K562 (cell line): ENCODE measurements at regions not wholly inside any gene's neighbourhood (a gene's known extent, or its start where the extent isn't known, plus 50 kb on each side); places are given as distances from the start of the nearest gene placed in this dataset.
A peak's percentile ranks its signal among the peaks of the same experiment; 100 is the strongest.

ENCODE experiments used
- ATAC-seq: fragments of 200-7000 bp; cut with Tn5 transposase; 3 replicates; pipeline ENCODE4 v1.9.1; 2020; ENCODE audit warnings: moderate library complexity
- BruUV-seq: library from RNA; stranded (reverse); fragments of 400-500 nt; replicated peaks from 2 replicates; lab custom pipeline; 2021; lab: Mats Ljungman, UMichigan
- CTCF ChIA-PET: fragments of 300-600 bp; formaldehyde crosslinking; extraction: SDS; loops from one replicate; lab custom pipeline; 2021; ENCODE audit warnings: low intra/inter-chr PET ratio; lab: Yijun Ruan, JAX
- POLR2A ChIA-PET: fragments of 300-600, 350-650 bp; sonication (Branson Sonifier 250); formaldehyde crosslinking; extraction: SDS; loops from one replicate; lab custom pipeline; 2021; ENCODE audit warnings: antibody characterized with exemption, inconsistent platforms; lab: Yijun Ruan, JAX
- DNase-seq, 4 experiments: peaks; one replicate each; pipeline versions ENCODE4 v3.0.0 to v3.0.0-alpha.2; 2011 to 2018; ENCODE audit warnings: low spot score in 3 of 4, mixed read lengths in 3 of 4; ENCODE audit errors: extremely low read depth in 1 of 4
- FAIRE-seq: peaks from 2 replicates; lab custom pipeline; 2011; peaks lifted over from hg19 to GRCh38; lab: Jason Lieb, UNC
- H2AFZ ChIP-seq: 2 replicates; pipeline ENCODE4 v1.6.0; 2011; ENCODE audit warnings: low read depth, low read length, control low read depth, inconsistent platforms
- H3K27ac ChIP-seq: fragments of 200-600 bp; 3 replicates; pipeline ENCODE4 v1.8.0; 2011; ENCODE audit warnings: low read depth, mild to moderate bottlenecking, control low read depth, inconsistent platforms, low read length, moderate library complexity, mixed read lengths; ENCODE audit errors: extremely low read depth
- H3K27me3 ChIP-seq, 2 experiments: fragments of 300-600 bp in 1 of 2; 2 replicates in 1 of 2; 3 replicates in 1 of 2; pipeline versions ENCODE4 v1.6.0 to v1.8.0; 2011; ENCODE audit warnings: inconsistent platforms in 2 of 2, low read length in 2 of 2, mild to moderate bottlenecking in 1 of 2, mixed read lengths in 1 of 2, moderate library complexity in 1 of 2; ENCODE audit not compliant: control insufficient read depth in 2 of 2, insufficient read depth in 2 of 2
- H3K36me3 ChIP-seq: fragments of 300-600 bp; 3 replicates; pipeline ENCODE4 v1.8.0; 2011; ENCODE audit warnings: mild to moderate bottlenecking, low read length, inconsistent platforms; ENCODE audit not compliant: control insufficient read depth, insufficient read depth
- H3K4me1 ChIP-seq, 2 experiments: fragments of 200-600 bp in 1 of 2; replicated peaks in 1 of 2; 2 replicates in 1 of 2; 3 replicates in 1 of 2; pipeline versions ENCODE4 v1.5.1 to v1.8.0; 2011; ENCODE audit warnings: inconsistent platforms in 2 of 2, low read length in 2 of 2, mild to moderate bottlenecking in 1 of 2, mixed read lengths in 1 of 2, moderate library complexity in 1 of 2; ENCODE audit not compliant: control insufficient read depth in 2 of 2, insufficient read depth in 2 of 2
- H3K4me2 ChIP-seq: 2 replicates; pipeline ENCODE4 v1.6.1; 2011; ENCODE audit warnings: low read length, control low read depth, inconsistent platforms, mixed read lengths; ENCODE audit not compliant: insufficient read depth
- H3K4me3 ChIP-seq: fragments of 200-600 bp; sonication (generic), shearing (Covaris generic); 2 replicates; pipeline ENCODE4 v1.5.1; 2016; ENCODE audit warnings: control low read depth, inconsistent platforms
- H3K79me2 ChIP-seq: fragments of 200-600 bp; 3 replicates; pipeline ENCODE4 v1.8.0; 2011; ENCODE audit warnings: low read length, inconsistent platforms; ENCODE audit not compliant: control insufficient read depth, insufficient read depth
- H3K9ac ChIP-seq, 2 experiments: 2 replicates each; pipeline versions ENCODE4 v1.6.0 to v1.6.1; 2011; ENCODE audit warnings: low read depth in 2 of 2, low read length in 2 of 2, control low read depth in 1 of 2, inconsistent platforms in 1 of 2, mild to moderate bottlenecking in 1 of 2, mixed read lengths in 1 of 2; ENCODE audit not compliant: insufficient read depth in 1 of 2
- H3K9me1 ChIP-seq: one replicate; pipeline ENCODE4 v1.6.0; 2011; ENCODE audit warnings: inconsistent platforms, mild to moderate bottlenecking, low read length, moderate library complexity; ENCODE audit not compliant: control insufficient read depth, insufficient read depth
- H3K9me3 ChIP-seq: replicated peaks from 2 replicates; pipeline ENCODE4 v1.5.1; 2011; ENCODE audit warnings: low read depth, low read length, inconsistent platforms; ENCODE audit not compliant: control insufficient read depth, insufficient read depth
- H4K20me1 ChIP-seq: replicated peaks from 2 replicates; pipeline ENCODE4 v1.6.1; 2011; ENCODE audit warnings: low read length, inconsistent platforms, mixed read lengths; ENCODE audit not compliant: control insufficient read depth, insufficient read depth
- CHCHD3 ChIP-seq: fragments of 250-450 bp; sonication (Bioruptor Pico); IDR thresholded peaks from 2 replicates; pipeline ENCODE4 v2.1.2; 2022; ENCODE audit warnings: mild to moderate bottlenecking
- FOS ChIP-seq: IDR thresholded peaks from 3 replicates; pipeline ENCODE4 v1.6.1; 2011; ENCODE audit not compliant: insufficient read length; ENCODE audit errors: extremely low read depth
- HDAC3 ChIP-seq: fragments of 450-650 bp; IDR thresholded peaks from 2 replicates; pipeline ENCODE4 v1.6.1; 2018; ENCODE audit warnings: borderline replicate concordance, mild to moderate bottlenecking, moderate library complexity; ENCODE audit not compliant: partially characterized antibody
- KLF16 ChIP-seq: IDR thresholded peaks from 2 replicates; pipeline ENCODE4 v1.6.1; 2016; ENCODE audit warnings: antibody characterized with exemption
- PURB ChIP-seq: sonication (generic); formaldehyde crosslinking; IDR thresholded peaks from 2 replicates; pipeline ENCODE4 v1.9.0; 2021; ENCODE audit warnings: low read depth, mild to moderate bottlenecking, missing genetic modification reagents
- RBBP5 ChIP-seq: fragments of 200-600 bp; sonication (generic); IDR thresholded peaks from 2 replicates; pipeline ENCODE4 v1.6.1; 2012; ENCODE audit warnings: borderline replicate concordance, mild to moderate bottlenecking, low read length, control low read depth, inconsistent platforms; ENCODE audit not compliant: insufficient read depth, poor library complexity, severe bottlenecking
- SMAD3 ChIP-seq: fragments of 450-650 bp; formaldehyde crosslinking; conservative IDR thresholded peaks from 2 replicates; pipeline ENCODE4 v1.4.0; 2020; ENCODE audit warnings: mild to moderate bottlenecking
- SREBF2 ChIP-seq: sonication (generic); formaldehyde crosslinking; IDR thresholded peaks from 2 replicates; pipeline ENCODE4 v1.4.0; 2020; ENCODE audit warnings: mild to moderate bottlenecking, missing genetic modification reagents
- TAF9B ChIP-seq: fragments of 450-650 bp; IDR thresholded peaks from 2 replicates; pipeline ENCODE4 v1.6.1; 2018; ENCODE audit warnings: mild to moderate bottlenecking; ENCODE audit not compliant: partially characterized antibody
- TAL1 ChIP-seq: fragments of 450-650 bp; IDR thresholded peaks from 2 replicates; pipeline ENCODE4 v1.6.1; 2016; ENCODE audit warnings: mild to moderate bottlenecking
- TBL1XR1 ChIP-seq, 2 experiments: IDR thresholded peaks; 2 replicates each; pipeline ENCODE4 v1.6.1; 2012; ENCODE audit warnings: improper control_type of control experiment in 2 of 2, low read length in 2 of 2, mild to moderate bottlenecking in 1 of 2
- TRIM28 ChIP-seq: fragments of 450-650 bp; IDR thresholded peaks from 2 replicates; pipeline ENCODE4 v1.6.1; 2017
- ZNF384 ChIP-seq: IDR thresholded peaks from 2 replicates; pipeline ENCODE4 v1.6.1; 2012; ENCODE audit warnings: low read depth, low read length, improper control_type of control experiment
- whole genome bisulfite sequencing: fragments of 100-300 bp; shearing (Covaris generic); methylation state at CpG from one replicate; pipeline ENCODE4 v1.1.6; 2016; ENCODE audit warnings: low coverage, mixed read lengths; ENCODE audit not compliant: insufficient coverage; ENCODE audit errors: missing lambda C conversion rate; 5-methylcytosine and 5-hydroxymethylcytosine counted together
- in situ Hi-C: fragments of 300-500 bp; cut with MboI; formaldehyde crosslinking; loops from 4 replicates; pipeline ENCODE4 v1.15.0; 2018; ENCODE audit warnings: inconsistent platforms, mixed read lengths
- intact Hi-C: fragments of 100-400 bp; cut with micrococcal nuclease; formaldehyde crosslinking; loops from 2 replicates; pipeline ENCODE4 v1.14.2; 2022
- TF ChIP-seq, protein P1 (sequence below): fragments of 450-650 bp; IDR thresholded peaks from 2 replicates; pipeline ENCODE4 v1.6.1; 2016
- TF ChIP-seq, protein P2 (sequence below): fragments of 250-450 bp; sonication (Bioruptor Pico); IDR thresholded peaks from 2 replicates; pipeline ENCODE4 v1.6.1; 2021; ENCODE audit warnings: mild to moderate bottlenecking

DNA sequence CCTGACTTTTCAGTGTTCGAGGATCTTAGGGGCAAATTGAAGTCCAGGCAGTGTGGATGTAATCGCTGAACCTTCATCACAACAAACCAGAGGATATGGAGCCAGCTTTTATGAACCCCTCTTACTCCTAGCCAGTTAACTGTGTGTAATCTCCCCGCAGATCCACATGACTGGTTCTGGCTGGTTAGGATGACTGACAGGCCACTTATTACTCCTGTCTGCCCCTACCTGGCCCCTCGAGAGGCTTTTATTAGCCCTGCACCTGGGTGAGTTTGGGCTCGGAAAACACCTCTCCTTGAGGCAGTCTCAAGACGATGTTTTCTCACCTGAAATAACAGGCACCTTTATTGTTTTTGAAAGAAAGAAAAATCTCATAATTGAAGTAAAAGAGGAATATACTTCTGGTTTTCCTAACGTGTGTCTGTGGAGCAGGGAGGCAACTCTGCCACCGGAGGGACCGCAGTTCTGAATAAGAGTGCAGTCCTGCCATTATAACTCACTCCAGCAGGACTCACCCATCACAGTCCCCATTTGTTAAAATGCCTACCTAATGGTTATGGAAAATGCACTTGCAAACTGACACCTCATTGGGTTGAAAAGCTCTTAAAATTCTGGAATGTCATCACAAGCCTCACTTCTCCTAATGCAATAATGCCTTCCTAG, 291.9 kb upstream of the N4BP1 start:
- no peak for ATAC-seq
- no peak overlapping the region for H3K4me3 ChIP-seq
- H3K9me1 ChIP-seq, result no peaks in the 10 kb centered on the region
- no peak for DNase-seq
- in situ Hi-C loops, result no loop called here
- intact Hi-C loops, result no loop called here
- FAIRE-seq, result no peak
- under 1% methylated on average over 9 of the region's 9 CpGs for WGBS
- H4K20me1 ChIP-seq, result no peaks in the 10 kb centered on the region
- no peak overlapping the region for H3K27ac ChIP-seq
- H3K9me3 ChIP-seq, result no peaks in the 10 kb centered on the region
- H3K9ac ChIP-seq, result no peak overlapping the region
- TF ChIP-seq, protein P1, sequence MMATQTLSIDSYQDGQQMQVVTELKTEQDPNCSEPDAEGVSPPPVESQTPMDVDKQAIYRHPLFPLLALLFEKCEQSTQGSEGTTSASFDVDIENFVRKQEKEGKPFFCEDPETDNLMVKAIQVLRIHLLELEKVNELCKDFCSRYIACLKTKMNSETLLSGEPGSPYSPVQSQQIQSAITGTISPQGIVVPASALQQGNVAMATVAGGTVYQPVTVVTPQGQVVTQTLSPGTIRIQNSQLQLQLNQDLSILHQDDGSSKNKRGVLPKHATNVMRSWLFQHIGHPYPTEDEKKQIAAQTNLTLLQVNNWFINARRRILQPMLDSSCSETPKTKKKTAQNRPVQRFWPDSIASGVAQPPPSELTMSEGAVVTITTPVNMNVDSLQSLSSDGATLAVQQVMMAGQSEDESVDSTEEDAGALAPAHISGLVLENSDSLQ, result peak; percentile 46
- no peak for TF ChIP-seq CHCHD3 (CRISPR knock-in tag)
- no peak overlapping the region for H3K4me2 ChIP-seq
- no peaks in the 10 kb centered on the region for H3K79me2 ChIP-seq
- BruUV-seq, result no TSS peak
- peaks cover 0 to 19% of the 10 kb centered on the region in 2 experiments; a peak in 1 of 5 replicates for H3K27me3 ChIP-seq
- ChIA-PET CTCF (no interaction called here), POLR2A (no interaction called here)
- no peak overlapping the region for H2AFZ ChIP-seq
- no peaks in the 10 kb centered on the region for H3K4me1 ChIP-seq
- H3K36me3 ChIP-seq, result no peaks in the 10 kb centered on the region

DNA sequence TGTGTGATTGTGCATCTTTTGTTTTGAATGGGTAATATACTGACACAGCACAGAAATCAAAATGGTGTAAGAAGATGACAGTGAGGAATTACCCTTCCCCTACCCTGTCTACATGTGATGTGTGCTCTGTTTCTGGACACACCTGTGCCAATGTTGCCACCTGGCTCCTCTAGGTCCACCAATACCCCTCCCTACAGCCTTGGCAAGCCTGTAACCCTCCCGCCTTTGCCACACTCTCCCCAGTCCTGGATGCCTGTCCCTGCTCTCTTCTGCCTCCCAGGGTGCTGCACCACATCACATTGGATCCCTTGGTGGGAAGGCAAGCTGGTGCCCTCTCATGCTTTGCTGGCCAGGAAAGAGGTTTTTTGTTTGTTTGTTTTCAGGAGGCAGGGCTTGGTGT, 289.5 kb upstream of the N4BP1 start:
- FAIRE-seq, result no peak
- Histone ChIP-seq H3K9ac (no peak overlapping the region), H3K36me3 (no peaks in the 10 kb centered on the region), H3K4me3 (no peak overlapping the region), H3K4me2 (no peak overlapping the region), H3K27me3 (peaks cover 0 to 10% of the 10 kb centered on the region in 2 experiments; a peak in 1 of 5 replicates), H3K4me1 (no peaks in the 10 kb centered on the region), H2AFZ (no peak overlapping the region), H3K79me2 (no peaks in the 10 kb centered on the region), H3K27ac (no peak overlapping the region), H3K9me1 (no peaks in the 10 kb centered on the region), H4K20me1 (no peaks in the 10 kb centered on the region), H3K9me3 (no peaks in the 10 kb centered on the region)
- CTCF ChIA-PET, result no interaction called here
- in situ Hi-C loops (no loop called here), intact Hi-C loops (no loop called here)
- no peak for DNase-seq
- whole genome bisulfite sequencing, result 0% methylated on average over 1 of the region's 1 CpG
- BruUV-seq, result no TSS peak
- no peak for ATAC-seq
- POLR2A ChIA-PET, result no interaction called here
- TF ChIP-seq ZNF384, result no peak
- TF ChIP-seq SMAD3 (CRISPR knock-in tag), result no peak
- no peak for TF ChIP-seq HDAC3
- TF ChIP-seq, protein P2, sequence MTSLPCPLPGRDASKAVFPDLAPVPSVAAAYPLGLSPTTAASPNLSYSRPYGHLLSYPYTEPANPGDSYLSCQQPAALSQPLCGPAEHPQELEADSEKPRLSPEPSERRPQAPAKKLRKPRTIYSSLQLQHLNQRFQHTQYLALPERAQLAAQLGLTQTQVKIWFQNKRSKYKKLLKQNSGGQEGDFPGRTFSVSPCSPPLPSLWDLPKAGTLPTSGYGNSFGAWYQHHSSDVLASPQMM, result no peak
- no peak for TF ChIP-seq TAL1
- TF ChIP-seq KLF16, result no peak
- no peak for TF ChIP-seq SREBF2 (CRISPR knock-in tag)
- TF ChIP-seq RBBP5, result no peak
- TF ChIP-seq PURB (CRISPR knock-in tag), result no peak
- no peak for TF ChIP-seq FOS
- no peak for TF ChIP-seq TAF9B
- no peak for TF ChIP-seq TBL1XR1 (IDR thresholded peaks at IDR 0.05; ENCODE audit: low read length in 2 of 2)
- no peak for TF ChIP-seq TRIM28
